Testis (tissue), 2 donors: ENCODE measurements at regions not wholly inside any gene's neighbourhood (a gene's known extent, or its start where the extent isn't known, plus 50 kb on each side); places are given as distances from the start of the nearest gene placed in this dataset.
A peak's percentile ranks its signal among the peaks of the same experiment; 100 is the strongest.

Experiments used
- DNase-seq: peaks from one replicate; pipeline ENCODE4 v3.0.0-alpha.2; 2019
- H3K27ac ChIP-seq, 2 donors: fragments of 200-600 bp; sonication (generic); one replicate each; pipeline ENCODE4 v1.5.1; 2019
- H3K27me3 ChIP-seq: fragments of 200-600 bp; sonication (generic); one replicate; pipeline ENCODE4 v1.5.1; 2019
- H3K36me3 ChIP-seq: fragments of 200-600 bp; sonication (generic); one replicate; pipeline ENCODE4 v1.5.1; 2017; ENCODE audit warnings: low read depth; ENCODE audit errors: missing control alignments
- H3K4me1 ChIP-seq: fragments of 200-600 bp; sonication (generic); one replicate; pipeline ENCODE4 v1.5.1; 2019
- H3K4me3 ChIP-seq, 2 donors: fragments of 200-600 bp; sonication (generic); one replicate each; pipeline ENCODE4 v1.5.1; 2017 to 2019
- H3K9me3 ChIP-seq: fragments of 200-600 bp; sonication (generic); one replicate; pipeline ENCODE4 v1.5.1; 2017
- CTCF ChIP-seq, 3 experiments: fragments of 450-650 bp in 2 of 3; fragments of 200-600 bp in 1 of 3; sonication (generic) in 1 of 3; IDR thresholded peaks; one replicate each; pipeline ENCODE4 v1.5.1; 2016 to 2019; ENCODE audit warnings: antibody characterized with exemption in 3 of 3, mild to moderate bottlenecking in 2 of 3, moderate library complexity in 1 of 3
- POLR2A ChIP-seq: fragments of 450-650 bp; IDR thresholded peaks from one replicate; pipeline ENCODE4 v1.6.1; 2017; ENCODE audit warnings: antibody characterized with exemption, mild to moderate bottlenecking, moderate library complexity
- WGBS, 2 donors: methylation state at CpG; one replicate each; pipeline ENCODE4 v1.1.5; 2018; 5-methylcytosine and 5-hydroxymethylcytosine counted together
- intact Hi-C: fragments of 100-400 bp; cut with DNase I; formaldehyde crosslinking; loops from one replicate; pipeline ENCODE4 v1.15.1; 2023; ENCODE audit warnings: low total_unique reads

DNA sequence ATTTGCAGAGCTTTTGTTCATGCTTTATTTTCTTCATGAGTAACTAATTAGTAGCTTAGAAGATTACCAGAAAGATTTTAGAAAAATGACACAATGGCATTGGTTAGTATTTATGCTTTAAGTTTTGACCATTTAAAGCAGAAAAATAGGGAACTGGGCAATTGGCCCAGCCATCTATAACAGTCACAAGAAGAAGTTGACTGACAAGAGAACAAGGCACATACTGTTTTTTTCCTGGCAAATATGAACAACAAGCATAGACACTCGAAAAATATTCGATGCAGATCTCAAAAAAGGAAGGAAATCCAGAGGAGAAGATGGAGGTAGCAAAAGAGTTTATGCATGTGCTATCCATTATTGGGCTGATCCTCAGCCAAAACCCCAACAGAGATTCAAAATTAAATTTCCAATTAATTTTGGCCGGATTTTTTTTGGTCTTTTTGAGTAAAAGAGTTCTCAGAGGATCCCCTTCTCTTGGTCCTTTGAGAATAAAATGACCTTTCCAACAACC is 200.8 kb upstream of the SLC35G4 start:
- TF ChIP-seq CTCF (IDR thresholded peaks at IDR 0.05) = no peak
- no peak for TF ChIP-seq POLR2A
- H3K4me3 ChIP-seq = no peak overlapping the region

DNA sequence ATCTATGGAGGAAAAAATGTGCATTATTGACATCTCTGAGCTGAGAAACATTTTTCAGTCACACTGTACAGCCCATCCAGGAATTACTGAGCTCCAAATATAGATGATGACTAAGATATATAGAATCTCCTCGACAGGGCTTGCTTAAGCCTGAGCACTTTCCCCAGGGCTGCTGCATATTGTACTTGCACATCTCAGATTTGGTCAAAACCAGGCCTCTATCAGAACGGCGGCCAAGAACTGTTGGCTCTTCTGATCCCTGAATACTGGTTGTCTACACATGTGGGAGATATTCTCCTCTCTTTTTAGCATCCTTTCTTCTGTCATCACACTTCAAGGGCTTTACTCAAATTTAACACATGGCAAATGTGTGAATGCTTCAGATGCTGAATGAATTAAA is 201.5 kb upstream of the SLC35G4 start:
- Histone ChIP-seq H3K9me3 (no peaks in the 10 kb centered on the region), H3K27ac (no peak overlapping the region), H3K4me3 (no peak overlapping the region), H3K27me3 (no peaks in the 10 kb centered on the region), H3K36me3 (no peaks in the 10 kb centered on the region), H3K4me1 (no peaks in the 10 kb centered on the region)
- intact Hi-C loops = no loop called here
- DNase-seq = no peak
- 87 to 91% methylated on average over 3 of the region's 3 CpGs for WGBS, 2 donors
- TF ChIP-seq POLR2A (no peak), CTCF (IDR thresholded peaks at IDR 0.05) (no peak)

More for the DNA sequence above, 200.8 kb upstream of the SLC35G4 start:
- Histone ChIP-seq H3K4me1 (no peaks in the 10 kb centered on the region), H3K36me3 (no peaks in the 10 kb centered on the region), H3K9me3 (no peaks in the 10 kb centered on the region), H3K27me3 (no peaks in the 10 kb centered on the region), H3K27ac (no peak overlapping the region)
- intact Hi-C loops = no loop called here
- WGBS, 2 donors = 73 to 78% methylated on average over 3 of the region's 3 CpGs
- DNase-seq = no peak

- DNase-seq = no peak
- no peak overlapping the region for H3K4me3 ChIP-seq
- no peaks in the 10 kb centered on the region for H3K9me3 ChIP-seq
- no peaks in the 10 kb centered on the region for H3K36me3 ChIP-seq
- no peak overlapping the region for H3K27ac ChIP-seq
- intact Hi-C loops = no loop called here
- TF ChIP-seq CTCF (IDR thresholded peaks at IDR 0.05) (no peak), POLR2A (no peak)
- no peaks in the 10 kb centered on the region for H3K4me1 ChIP-seq
- WGBS, 2 donors = 86 to 94% methylated on average over 5 of the region's 5 CpGs
- H3K27me3 ChIP-seq = no peaks in the 10 kb centered on the region
Observed at GRCh38 chr18:11405804-11406203, 203.6 kb upstream of the SLC35G4 start.

DNA sequence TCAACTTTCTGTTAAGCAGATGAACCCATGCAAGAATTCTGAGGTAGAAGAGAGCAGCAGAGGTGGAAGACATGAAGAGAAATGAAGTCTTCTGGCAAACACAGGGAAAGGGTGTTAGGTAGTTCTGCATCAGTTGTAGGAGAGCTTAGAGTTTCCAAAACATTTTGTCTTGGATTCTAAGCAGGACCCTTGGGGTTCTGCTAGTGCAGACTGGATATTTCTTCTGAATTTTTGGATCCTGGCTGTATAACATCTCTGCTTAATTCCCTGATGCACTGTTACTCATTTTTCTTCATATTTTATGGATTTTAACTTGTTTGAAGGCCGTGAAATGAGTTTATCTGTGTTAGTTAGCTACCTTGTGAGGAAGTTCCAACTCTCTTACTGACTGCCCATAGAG is 208.7 kb upstream of the SLC35G4 start:
- TF ChIP-seq POLR2A (no peak), CTCF (IDR thresholded peaks at IDR 0.05) (no peak)
- Histone ChIP-seq H3K36me3 (no peaks in the 10 kb centered on the region), H3K4me3 (no peak overlapping the region), H3K9me3 (no peaks in the 10 kb centered on the region), H3K27me3 (no peaks in the 10 kb centered on the region), H3K27ac (no peak overlapping the region), H3K4me1 (no peaks in the 10 kb centered on the region)
- intact Hi-C loops = no loop called here
- 70 to 73% methylated on average over 1 of the region's 1 CpG for WGBS, 2 donors
- DNase-seq = no peak

GRCh38 chr18:11398625-11399024 is 210.8 kb upstream of the SLC35G4 start:
- TF ChIP-seq CTCF (IDR thresholded peaks at IDR 0.05) (peak in 1 of 3 experiments; percentile 17), POLR2A (no peak)
- H3K27ac ChIP-seq = no peak overlapping the region
- no peaks in the 10 kb centered on the region for H3K27me3 ChIP-seq
- no peak for DNase-seq
- no peaks in the 10 kb centered on the region for H3K36me3 ChIP-seq
- intact Hi-C loops = no loop called here
- WGBS, 2 donors = 78 to 86% methylated on average over 3 of the region's 3 CpGs
- no peaks in the 10 kb centered on the region for H3K4me1 ChIP-seq
- no peak overlapping the region for H3K4me3 ChIP-seq
- H3K9me3 ChIP-seq = no peaks in the 10 kb centered on the region
